NCI-H2171 (cell line): ENCODE measurements at regions not wholly inside any gene's neighbourhood (a gene's known extent, or its start where the extent isn't known, plus 50 kb on each side); places are given as distances from the start of the nearest gene placed in this dataset.

ENCODE experiments used
- DNase-seq: peaks from one replicate; lab custom pipeline; 2025; lab: John Stamatoyannopoulos, UW

GRCh38 chr17:77474292-77474988 is 333.7 kb downstream of the SEC14L1 start:
- DNase-seq = no peak

GRCh38 chr17:77475016-77475976 is 334.5 kb downstream of the SEC14L1 start:
- DNase-seq = no peak

- no peak for DNase-seq
Measured at GRCh38 chr17:77476006-77476405, 335.2 kb downstream of the SEC14L1 start.

- DNase-seq = no peak
Measured at GRCh38 chr17:77476498-77476897, 335.7 kb downstream of the SEC14L1 start.

GRCh38 chr17:77476931-77477805 is 336.4 kb downstream of the SEC14L1 start:
- DNase-seq = no peak

- no peak for DNase-seq
Measured at GRCh38 chr17:77478281-77478680, 337.5 kb downstream of the SEC14L1 start.

GRCh38 chr17:77478899-77479298 is 338.1 kb downstream of the SEC14L1 start:
- no peak for DNase-seq

GRCh38 chr17:77479372-77480198 is 338.8 kb downstream of the SEC14L1 start:
- no peak for DNase-seq

GRCh38 chr17:77480199-77480508 is 339.4 kb downstream of the SEC14L1 start:
- DNase-seq = no peak

GRCh38 chr17:77480509-77481215 is 339.9 kb downstream of the SEC14L1 start:
- DNase-seq = no peak

GRCh38 chr17:77481476-77482374 is 341.0 kb downstream of the SEC14L1 start:
- DNase-seq = no peak

- no peak for DNase-seq
Measured at GRCh38 chr17:77482375-77483127, 341.8 kb downstream of the SEC14L1 start.

- DNase-seq = no peak
Measured at GRCh38 chr17:77483128-77483598, 342.4 kb downstream of the SEC14L1 start.

GRCh38 chr17:77484111-77484510 is 343.3 kb downstream of the SEC14L1 start:
- no peak for DNase-seq

GRCh38 chr17:77485089-77485833 is 344.5 kb downstream of the SEC14L1 start:
- no peak for DNase-seq

GRCh38 chr17:77487211-77487629 is 346.5 kb downstream of the SEC14L1 start:
- no peak for DNase-seq

- DNase-seq = no peak
Measured at GRCh38 chr17:77487677-77488530, 347.1 kb downstream of the SEC14L1 start.
